ENCODE measurements at regions not wholly inside any gene's neighbourhood (a gene's known extent, or its start where the extent isn't known, plus 50 kb on each side); places are given as distances from the start of the nearest gene placed in this dataset.

- DNase-seq (ENCODE audit: low read depth): no peak
Observed at GRCh38 chr11:81756864-81757595, 976.6 kb downstream of the FAM181B start.

GRCh38 chr11:81749245-81749644 lies 984.4 kb downstream of the FAM181B start:
- DNase-seq (ENCODE audit: low read depth): no peak

- DNase-seq (ENCODE audit: low read depth): no peak
Observed at GRCh38 chr11:81744336-81745116, 989.1 kb downstream of the FAM181B start.

GRCh38 chr11:81725701-81726100 lies 1008.0 kb downstream of the FAM181B start:
- DNase-seq (ENCODE audit: low read depth): peak; percentile 0

- no peak for DNase-seq (ENCODE audit: low read depth)
Observed at GRCh38 chr11:81717695-81718094, 1016.0 kb downstream of the FAM181B start.

- no peak for DNase-seq (ENCODE audit: low read depth)
Observed at GRCh38 chr11:81707881-81708280, 1025.8 kb downstream of the FAM181B start.

- no peak for DNase-seq (ENCODE audit: low read depth)
Observed at GRCh38 chr11:81705283-81705682, 1028.4 kb downstream of the FAM181B start.

GRCh38 chr11:81700076-81700475 lies 1033.6 kb downstream of the FAM181B start:
- no peak for DNase-seq (ENCODE audit: low read depth)

GRCh38 chr11:81687057-81687456 lies 1046.6 kb downstream of the FAM181B start:
- no peak for DNase-seq (ENCODE audit: low read depth)

GRCh38 chr11:81674211-81674610 lies 1059.5 kb downstream of the FAM181B start:
- no peak for DNase-seq (ENCODE audit: low read depth)

- DNase-seq (ENCODE audit: low read depth): peak; percentile 2
Observed at GRCh38 chr11:81673001-81673400, 1060.7 kb downstream of the FAM181B start.

- no peak for DNase-seq (ENCODE audit: low read depth)
Observed at GRCh38 chr11:81669935-81670543, 1063.6 kb downstream of the FAM181B start.

- DNase-seq (ENCODE audit: low read depth): no peak
Observed at GRCh38 chr11:81658722-81659121, 1074.9 kb downstream of the FAM181B start.

- no peak for DNase-seq (ENCODE audit: low read depth)
Observed at GRCh38 chr11:81655351-81655750, 1078.3 kb downstream of the FAM181B start.

GRCh38 chr11:81647374-81647773 lies 1086.3 kb downstream of the FAM181B start:
- no peak for DNase-seq (ENCODE audit: low read depth)

GRCh38 chr11:81644239-81644840 lies 1089.3 kb downstream of the FAM181B start:
- peak; percentile 25 for DNase-seq (ENCODE audit: low read depth)

GRCh38 chr11:81634483-81634882 lies 1099.2 kb downstream of the FAM181B start:
- no peak for DNase-seq (ENCODE audit: low read depth)

- DNase-seq (ENCODE audit: low read depth): no peak
Observed at GRCh38 chr11:81602508-81602907, 1131.2 kb downstream of the FAM181B start.

GRCh38 chr11:81596704-81597103 lies 1137.0 kb downstream of the FAM181B start:
- DNase-seq (ENCODE audit: low read depth): no peak

- no peak for DNase-seq (ENCODE audit: low read depth)
Observed at GRCh38 chr11:81585390-81585933, 1148.2 kb downstream of the FAM181B start.

GRCh38 chr11:81579339-81579738 lies 1154.3 kb downstream of the FAM181B start:
- no peak for DNase-seq (ENCODE audit: low read depth)

GRCh38 chr11:81578571-81578970 lies 1155.1 kb downstream of the FAM181B start:
- DNase-seq (ENCODE audit: low read depth): no peak
